C4-2B (cell line): ENCODE measurements at regions not wholly inside any gene's neighbourhood (a gene's known extent, or its start where the extent isn't known, plus 50 kb on each side); places are given as distances from the start of the nearest gene placed in this dataset.

Experiments
- CTCF ChIP-seq: fragments of 450-650 bp; conservative IDR thresholded peaks from 2 replicates; pipeline ENCODE4 v1.5.1; 2017; ENCODE audit warnings: mild to moderate bottlenecking
- ZFX ChIP-seq: fragments of 450-650 bp; IDR thresholded peaks from 2 replicates; pipeline ENCODE4 v1.6.1; 2017

DNA sequence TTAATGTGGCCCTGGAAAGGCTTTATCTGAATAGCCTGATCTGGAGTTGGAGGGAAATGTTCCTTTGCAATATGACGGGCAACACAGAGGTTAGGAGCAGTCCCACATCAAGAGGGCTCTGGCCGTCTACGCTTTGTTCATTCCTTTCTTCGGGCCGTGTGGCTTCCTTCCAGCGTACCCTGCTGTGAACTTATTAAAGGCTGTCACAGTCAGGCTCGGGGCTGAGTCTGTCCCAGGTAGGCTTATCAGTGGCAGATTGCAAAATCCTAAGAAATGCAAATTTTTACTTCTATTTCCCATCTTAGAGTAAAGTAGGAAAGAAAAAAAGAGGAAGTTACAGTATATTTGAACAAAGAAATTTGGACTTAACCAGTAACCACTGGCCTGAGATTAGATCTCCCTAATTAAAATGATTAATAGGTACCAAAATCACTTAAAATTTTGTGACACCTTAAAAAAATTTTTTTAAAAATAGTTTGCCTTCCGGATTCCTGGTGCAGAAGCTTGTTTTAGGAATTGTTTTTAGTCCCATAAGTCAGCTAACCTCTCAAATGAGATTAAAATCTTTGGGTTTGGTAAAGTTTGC, 453.1 kb upstream of the MKI67 start:
- TF ChIP-seq CTCF (no peak), ZFX (no peak)
